ENCODE measurements at regions not wholly inside any gene's neighbourhood (a gene's known extent, or its start where the extent isn't known, plus 50 kb on each side); places are given as distances from the start of the nearest gene placed in this dataset.

DNA sequence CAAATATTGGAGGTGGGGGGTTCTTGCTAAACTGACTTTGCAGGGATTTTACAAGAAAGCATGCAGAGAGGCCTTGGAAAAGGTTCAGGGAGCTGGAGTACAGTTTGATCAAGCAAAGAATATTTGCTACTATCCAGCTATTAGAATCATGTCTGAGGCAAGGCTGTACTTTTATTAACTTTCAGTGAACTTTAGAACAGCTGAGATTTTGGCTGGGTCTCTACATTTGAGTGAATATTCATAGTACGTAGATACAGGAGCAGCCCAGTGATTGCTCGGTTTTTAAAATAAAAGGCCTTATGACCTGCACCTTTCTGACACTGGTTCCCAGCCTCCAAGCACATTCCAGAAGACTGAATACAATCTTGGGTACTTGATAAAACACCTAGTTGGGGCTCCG is 496.8 kb upstream of the AKR1E2 start:
- DNase-seq: no peak

GRCh38 chr10:4326647-4327046 is 499.4 kb upstream of the AKR1E2 start:
- DNase-seq: no peak

GRCh38 chr10:4319870-4320367 is 506.1 kb upstream of the AKR1E2 start:
- no peak for DNase-seq

GRCh38 chr10:4316161-4316810 is 509.7 kb upstream of the AKR1E2 start:
- no peak for DNase-seq

DNA sequence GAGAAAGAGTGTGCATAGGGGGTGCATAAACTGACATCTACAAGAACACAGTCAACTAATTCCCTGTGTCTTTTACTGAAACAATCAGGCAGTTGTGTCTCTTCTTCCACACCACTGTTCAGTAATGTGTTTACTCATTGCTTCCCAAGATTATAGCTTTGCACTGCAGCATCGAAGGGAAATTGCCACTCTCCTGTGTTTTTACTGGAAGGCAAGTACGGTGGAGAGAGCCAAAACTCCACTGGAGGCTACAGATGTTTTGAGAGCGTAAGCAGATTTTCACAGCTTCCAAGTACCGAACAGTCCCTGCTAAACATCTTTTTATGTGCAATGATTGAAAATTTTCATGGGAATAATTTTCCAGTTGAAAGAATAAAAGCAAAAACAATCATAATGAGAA is 510.5 kb upstream of the AKR1E2 start:
- DNase-seq: no peak

- DNase-seq: no peak
These were observed 513.0 kb upstream of the AKR1E2 start for GRCh38 chr10:4313051-4313450.

- DNase-seq: no peak
These were observed 513.8 kb upstream of the AKR1E2 start for GRCh38 chr10:4312051-4312835.

DNA sequence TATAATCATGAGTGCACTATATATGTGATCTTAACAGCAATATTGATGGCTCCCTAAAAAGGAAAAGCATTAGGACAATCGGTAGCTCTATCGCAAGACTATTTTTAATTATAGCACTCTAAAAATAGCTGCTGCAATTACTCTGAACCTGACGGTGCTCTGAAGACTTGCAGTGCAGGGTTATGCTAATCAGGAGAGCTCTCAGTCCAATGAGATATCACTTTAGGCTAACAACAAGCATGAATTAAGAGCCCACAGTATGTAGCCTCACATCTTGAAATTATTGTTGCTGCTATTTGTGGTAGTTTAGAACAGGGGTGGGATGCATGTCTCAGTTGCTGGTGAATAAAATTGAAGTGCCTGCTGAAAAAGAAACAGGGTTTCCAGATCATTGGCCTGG is 515.8 kb upstream of the AKR1E2 start:
- no peak for DNase-seq

- DNase-seq: no peak
These were observed 518.1 kb upstream of the AKR1E2 start for GRCh38 chr10:4307910-4308309.

DNA sequence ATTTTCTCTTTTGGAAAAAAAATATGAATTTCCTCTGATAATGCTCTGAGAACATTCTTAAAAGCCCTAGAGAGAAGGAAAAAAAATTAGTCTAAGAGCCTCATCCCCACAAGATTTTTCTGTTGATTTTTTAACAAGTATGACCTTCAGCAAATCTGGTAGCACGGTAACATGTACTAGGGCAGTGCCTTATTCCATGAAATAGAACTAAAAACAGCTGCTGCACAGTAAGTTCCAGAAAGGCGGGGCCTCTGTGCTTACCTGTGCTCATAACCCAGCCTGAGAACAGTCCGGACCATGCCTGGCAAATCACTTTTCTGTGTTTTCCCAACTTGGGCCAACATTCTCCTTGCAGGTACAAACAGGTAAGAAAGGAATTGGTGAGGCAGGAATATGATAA is 519.1 kb upstream of the AKR1E2 start:
- no peak for DNase-seq

GRCh38 chr10:4303045-4303444 is 518.0 kb upstream of the KLF6 start:
- DNase-seq: no peak

GRCh38 chr10:4301291-4302045 is 516.5 kb upstream of the KLF6 start:
- no peak for DNase-seq

DNA sequence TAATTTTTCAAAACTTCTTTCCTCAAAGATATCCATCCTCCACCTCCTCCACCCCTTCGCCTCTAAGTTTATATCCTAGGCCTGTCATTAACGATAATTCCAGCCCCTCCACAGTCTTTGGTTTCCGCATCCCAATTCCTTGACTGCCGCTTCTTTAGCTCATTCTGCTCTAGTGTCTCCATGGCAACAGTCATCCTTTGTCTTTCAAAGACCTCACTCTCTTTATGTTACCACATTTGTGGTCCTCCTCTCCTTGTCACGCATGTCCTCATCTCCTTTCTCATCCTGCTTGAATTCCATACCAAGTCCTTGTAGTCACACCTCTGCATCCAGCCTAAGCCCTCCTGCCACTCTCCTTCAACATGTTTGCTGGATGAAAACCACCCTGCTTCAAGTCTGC is 511.2 kb upstream of the KLF6 start:
- no peak for DNase-seq

DNA sequence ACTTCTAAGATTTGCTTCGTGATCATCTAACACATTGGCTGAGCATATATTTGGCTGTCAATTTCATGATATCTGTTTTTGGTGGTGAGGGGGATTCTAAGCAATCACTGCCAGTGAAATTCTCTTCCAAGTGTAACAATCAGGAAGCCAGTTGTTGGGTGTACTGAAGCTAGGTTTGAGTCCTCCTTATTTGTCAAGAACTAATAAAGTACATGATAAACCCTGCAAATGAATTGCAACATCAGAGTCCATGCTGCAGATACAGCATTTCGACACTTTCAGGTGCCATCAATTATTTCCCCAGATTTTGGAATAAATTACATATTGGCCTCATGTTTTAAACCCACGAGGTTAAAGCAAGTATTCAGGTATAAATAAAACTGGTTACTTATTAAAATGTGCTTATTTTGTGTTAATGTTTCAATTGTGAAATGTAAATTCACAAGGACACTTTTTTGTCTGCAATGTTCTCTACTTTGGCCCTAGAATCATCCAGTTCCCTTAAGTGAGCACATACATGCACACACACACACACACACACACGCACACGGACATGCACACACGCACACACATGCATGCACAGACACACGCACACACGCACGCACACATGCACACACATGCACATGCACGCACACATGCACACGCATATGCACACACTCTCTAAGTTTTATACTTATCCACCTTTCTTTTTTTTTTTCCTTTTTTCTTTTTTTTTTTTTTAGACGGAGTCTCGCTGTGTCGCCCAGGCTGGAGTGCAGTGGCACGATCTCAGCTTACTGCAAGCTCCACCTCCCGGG is 510.2 kb upstream of the KLF6 start:
- DNase-seq: no peak

GRCh38 chr10:4294271-4294670 is 509.3 kb upstream of the KLF6 start:
- DNase-seq: no peak

- no peak for DNase-seq
These were observed 507.0 kb upstream of the KLF6 start for GRCh38 chr10:4291990-4292389.

DNA sequence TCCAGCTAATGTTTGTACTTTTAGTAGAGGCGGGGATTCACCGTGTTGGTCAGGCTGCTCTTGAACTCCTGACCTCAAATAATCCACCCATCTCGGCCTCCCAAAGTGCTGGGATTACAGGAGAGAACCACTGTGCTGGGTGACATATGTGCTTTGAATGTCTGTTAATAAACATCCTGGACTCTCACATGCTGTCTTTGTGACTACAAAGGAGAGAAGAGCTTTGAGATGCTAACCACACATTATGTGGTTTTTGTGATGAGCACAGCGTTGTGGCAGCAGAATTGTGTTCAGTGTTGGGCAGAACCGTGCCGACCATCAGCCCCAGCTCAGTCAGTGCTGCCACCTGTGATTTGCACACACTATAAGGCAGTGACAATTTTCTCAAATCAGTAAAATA is 500.1 kb upstream of the KLF6 start:
- no peak for DNase-seq

- DNase-seq: no peak
These were observed 499.0 kb upstream of the KLF6 start for GRCh38 chr10:4283846-4284610.

DNA sequence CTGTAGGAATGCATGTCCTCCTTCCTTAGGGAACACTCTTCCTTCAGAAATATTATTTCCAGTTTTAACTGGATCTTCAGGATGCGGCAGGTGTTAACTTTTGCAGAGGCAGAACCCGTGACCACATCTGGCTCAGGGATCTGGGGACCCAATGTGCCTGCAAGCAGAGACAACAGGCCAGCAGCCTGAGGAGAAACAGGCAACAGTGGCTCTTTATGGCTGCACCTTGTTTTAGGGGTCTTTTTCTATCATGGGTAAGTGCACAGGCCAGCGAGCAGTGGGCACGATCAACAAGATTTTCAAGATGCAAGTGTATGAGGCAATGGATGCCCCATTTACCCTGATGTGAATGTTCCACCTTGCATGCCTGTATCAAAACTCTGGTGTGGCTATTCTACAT is 497.5 kb upstream of the KLF6 start:
- DNase-seq: no peak

GRCh38 chr10:4281190-4281825 is 496.3 kb upstream of the KLF6 start:
- no peak for DNase-seq

DNA sequence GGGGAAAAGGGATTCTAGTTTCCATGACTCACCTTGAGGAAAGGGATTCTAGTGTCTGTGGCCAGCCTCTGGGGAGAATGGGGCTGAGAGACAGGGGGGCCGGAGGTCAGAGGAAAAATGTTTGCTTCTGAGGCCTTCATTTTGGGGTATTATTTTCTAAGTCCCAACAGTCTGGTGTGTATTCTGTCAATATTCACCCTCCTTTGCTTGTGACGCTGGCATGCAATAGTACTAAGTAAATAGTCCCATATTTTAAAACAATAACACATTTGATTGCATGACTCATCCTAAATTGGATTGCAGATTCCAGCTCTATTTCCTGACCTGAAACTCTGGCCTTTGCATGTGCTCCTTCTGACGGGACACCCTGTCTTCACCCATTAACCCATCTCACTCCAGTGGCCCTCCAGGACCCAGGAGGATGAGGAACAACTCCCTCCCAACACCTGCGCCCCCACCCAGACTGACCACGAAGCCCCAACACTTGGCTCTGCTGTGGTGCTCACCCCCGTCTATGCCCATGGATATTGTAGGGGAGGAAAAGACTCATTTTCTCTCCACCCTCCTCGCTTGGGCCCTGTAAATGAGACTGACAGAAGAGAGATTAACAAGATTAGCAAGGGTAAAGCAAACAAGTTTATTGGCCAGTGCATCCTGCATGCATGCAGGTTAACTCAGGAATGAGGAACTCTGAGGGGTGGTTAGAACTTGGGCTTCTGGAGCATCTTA is 495.6 kb upstream of the KLF6 start:
- DNase-seq: no peak

All from activated naive CD4-positive, alpha-beta T cell (primary cell).